ENCODE measurements at regions not wholly inside any gene's neighbourhood (a gene's known extent, or its start where the extent isn't known, plus 50 kb on each side); places are given as distances from the start of the nearest gene placed in this dataset.

DNA sequence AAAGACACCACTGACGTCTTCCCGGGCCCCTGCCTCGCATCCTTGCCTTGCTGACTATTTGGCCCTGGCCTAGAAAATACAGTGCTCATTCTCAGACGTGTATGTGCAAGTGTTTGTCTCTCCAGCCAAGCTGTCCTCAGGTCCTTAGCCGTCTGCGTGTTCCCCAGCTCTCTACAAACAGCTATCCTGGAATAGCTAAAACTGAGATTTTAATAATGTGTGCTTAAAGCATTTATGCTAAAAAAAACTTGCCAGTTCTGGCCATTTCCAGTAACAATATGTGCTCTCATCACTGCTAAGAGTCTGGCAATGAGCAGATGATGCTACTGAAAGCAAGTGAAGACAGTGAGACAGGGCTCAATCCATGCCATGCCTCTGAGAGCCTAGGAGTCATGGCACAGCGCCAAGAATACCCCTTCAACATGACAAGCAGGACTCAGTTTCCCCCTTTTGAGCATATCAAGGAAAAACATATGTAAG is 55.7 kb downstream of the IRF2BP2 start:
- no peaks in the 10 kb centered on the region for H3K79me2 ChIP-seq (ENCODE audit: insufficient read depth, low read length)
- no peak overlapping the region for H2AFZ ChIP-seq (ENCODE audit: low read length)
- no peaks in the 10 kb centered on the region for H3K9me3 ChIP-seq (ENCODE audit: low read length)
- peaks cover 0 to 2% of the 10 kb centered on the region in 2 experiments; a peak in 1 of 5 replicates for H3K27me3 ChIP-seq (ENCODE audit: control insufficient read depth in 1 of 2, insufficient read depth in 2 of 2, low read length in 2 of 2)
- FAIRE-seq (no peak), ATAC-seq (no peak), DNase-seq (ENCODE audit: low spot score) (no peak)
- H3K36me3 ChIP-seq (replicated peaks in 1 of 2; ENCODE audit: control insufficient read depth in 1 of 2, insufficient read depth in 2 of 2, low read length in 2 of 2), result no peaks in the 10 kb centered on the region
- H3K4me2 ChIP-seq (ENCODE audit: low read depth, low read length), result no peak overlapping the region
- CTCF ChIA-PET (ENCODE audit: low intra/inter-chr PET ratio, low total read pairs), result no interaction called here
- BruUV-seq (replicated peaks), result no TSS peak
- no peak overlapping the region for H3K27ac ChIP-seq (ENCODE audit: extremely low read length, insufficient read depth, low read length)
- TF ChIP-seq LBX2 (CRISPR knock-in tag; IDR thresholded peaks at IDR 0.05; ENCODE audit: borderline replicate concordance), result no peak
- TF ChIP-seq, protein P1, sequence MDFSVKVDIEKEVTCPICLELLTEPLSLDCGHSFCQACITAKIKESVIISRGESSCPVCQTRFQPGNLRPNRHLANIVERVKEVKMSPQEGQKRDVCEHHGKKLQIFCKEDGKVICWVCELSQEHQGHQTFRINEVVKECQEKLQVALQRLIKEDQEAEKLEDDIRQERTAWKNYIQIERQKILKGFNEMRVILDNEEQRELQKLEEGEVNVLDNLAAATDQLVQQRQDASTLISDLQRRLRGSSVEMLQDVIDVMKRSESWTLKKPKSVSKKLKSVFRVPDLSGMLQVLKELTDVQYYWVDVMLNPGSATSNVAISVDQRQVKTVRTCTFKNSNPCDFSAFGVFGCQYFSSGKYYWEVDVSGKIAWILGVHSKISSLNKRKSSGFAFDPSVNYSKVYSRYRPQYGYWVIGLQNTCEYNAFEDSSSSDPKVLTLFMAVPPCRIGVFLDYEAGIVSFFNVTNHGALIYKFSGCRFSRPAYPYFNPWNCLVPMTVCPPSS (IDR thresholded peaks at IDR 0.05), result no peak
- TF ChIP-seq RFXANK (CRISPR knock-in tag; IDR thresholded peaks at IDR 0.05), result no peak
- TF ChIP-seq ZBTB14 (CRISPR knock-in tag; IDR thresholded peaks at IDR 0.05), result no peak
- no peak for TF ChIP-seq ZNF619 (CRISPR knock-in tag; IDR thresholded peaks at IDR 0.05)
- no peak for TF ChIP-seq KLF11 (CRISPR knock-in tag; IDR thresholded peaks at IDR 0.05)
- TF ChIP-seq ZNF431 (CRISPR knock-in tag; IDR thresholded peaks at IDR 0.05; ENCODE audit: borderline replicate concordance, low read depth), result no peak
- TF ChIP-seq ESRRA (CRISPR knock-in tag; IDR thresholded peaks at IDR 0.05; ENCODE audit: low read depth), result no peak
- TF ChIP-seq KLF15 (CRISPR knock-in tag; IDR thresholded peaks at IDR 0.05; ENCODE audit: borderline replicate concordance), result no peak
- no peak for TF ChIP-seq MTA3 (CRISPR knock-in tag; IDR thresholded peaks at IDR 0.05)
- no peak for TF ChIP-seq SMAD3 (CRISPR knock-in tag; IDR thresholded peaks at IDR 0.05)
- no peak for TF ChIP-seq ZNF451 (CRISPR knock-in tag; IDR thresholded peaks at IDR 0.05)
- no peak for TF ChIP-seq ZBTB26 (CRISPR knock-in tag; IDR thresholded peaks at IDR 0.05; ENCODE audit: borderline replicate concordance)
- TF ChIP-seq RFX5 (IDR thresholded peaks at IDR 0.05; ENCODE audit: low read depth, low read length), result no peak
- TF ChIP-seq ZNF276 (CRISPR knock-in tag; IDR thresholded peaks at IDR 0.05; ENCODE audit: low read depth), result no peak
- no peak for TF ChIP-seq ATRX (CRISPR knock-in tag; IDR thresholded peaks at IDR 0.05; ENCODE audit: borderline replicate concordance)
- TF ChIP-seq ZNF124 (CRISPR knock-in tag; IDR thresholded peaks at IDR 0.05), result no peak
- H3K4me1 ChIP-seq (ENCODE audit: insufficient read depth, low read length), result peaks cover 57% of the 10 kb centered on the region
- no peak overlapping the region for H3K4me3 ChIP-seq (replicated peaks in 1 of 3; ENCODE audit: insufficient read depth in 1 of 3, low read depth in 2 of 3, low read length in 3 of 3)
- no peak overlapping the region for H3K9ac ChIP-seq (ENCODE audit: insufficient read depth, low read depth, low read length)
- in situ Hi-C loops (cut with HindIII; ENCODE audit: extremely low pct_ligation_motif_present, low pct_unique_long_range_greater_than_20kb) (no loop called here), intact Hi-C loops (cut with micrococcal nuclease; ENCODE audit: unreplicated experiment) (no loop called here)
- POLR2A ChIA-PET, result interaction anchor here (1.4 to 1.5 kb wide), 2 partner anchors 10 to 163 kb away, joined by 3 read pairs; no protein-coding TSS in a partner anchor
- no peaks in the 10 kb centered on the region for H4K20me1 ChIP-seq (ENCODE audit: insufficient read depth, low read length)
- WGBS (ENCODE audit: low lambda C conversion rate), result 77% methylated on average over 7 of the region's 7 CpGs

Data from HepG2 (cell line).